Activated naive CD4-positive, alpha-beta T cell treated with anti-CD3 and anti-CD28 coated beads, Interleukin-2, amount 50 U/mL, for 24 hours (primary cell): ENCODE measurements at regions not wholly inside any gene's neighbourhood (a gene's known extent, or its start where the extent isn't known, plus 50 kb on each side); places are given as distances from the start of the nearest gene placed in this dataset.

Experiments
- H3K27ac Mint-ChIP-seq: one replicate; pipeline ENCODE4 v1.8.0; 2021; ENCODE audit warnings: mild to moderate bottlenecking, mixed read lengths
- H3K27me3 Mint-ChIP-seq: one replicate; pipeline ENCODE4 v1.8.0; 2021; ENCODE audit warnings: mixed read lengths
- H3K36me3 Mint-ChIP-seq: one replicate; pipeline ENCODE4 v1.8.0; 2021; ENCODE audit warnings: mixed read lengths
- H3K4me1 Mint-ChIP-seq: one replicate; pipeline ENCODE4 v1.8.0; 2021; ENCODE audit warnings: mixed read lengths
- H3K4me3 Mint-ChIP-seq: one replicate; pipeline ENCODE4 v1.8.0; 2021; ENCODE audit warnings: mild to moderate bottlenecking, mixed read lengths
- H3K9me3 Mint-ChIP-seq: one replicate; pipeline ENCODE4 v1.8.0; 2021; ENCODE audit warnings: mixed read lengths

GRCh38 chr11:103550811-103551210, 441.6 kb downstream of the DYNC2H1 start:
- Mint-ChIP-seq H3K36me3 (no peaks in the 10 kb centered on the region), H3K4me1 (no peaks in the 10 kb centered on the region), H3K27ac (no peak overlapping the region), H3K9me3 (no peaks in the 10 kb centered on the region), H3K27me3 (peaks cover 1% of the 10 kb centered on the region), H3K4me3 (no peak overlapping the region)

- Mint-ChIP-seq H3K4me3 (no peak overlapping the region), H3K36me3 (no peaks in the 10 kb centered on the region), H3K4me1 (no peaks in the 10 kb centered on the region), H3K27ac (no peak overlapping the region), H3K9me3 (no peaks in the 10 kb centered on the region), H3K27me3 (no peaks in the 10 kb centered on the region)
These were observed 442.9 kb downstream of the DYNC2H1 start for GRCh38 chr11:103552086-103552485.

- no peaks in the 10 kb centered on the region for H3K9me3 Mint-ChIP-seq
- peaks cover 3% of the 10 kb centered on the region for H3K27me3 Mint-ChIP-seq
- no peaks in the 10 kb centered on the region for H3K4me1 Mint-ChIP-seq
- no peak overlapping the region for H3K27ac Mint-ChIP-seq
- H3K36me3 Mint-ChIP-seq: no peaks in the 10 kb centered on the region
- H3K4me3 Mint-ChIP-seq: no peak overlapping the region
These were observed 446.9 kb downstream of the DYNC2H1 start for GRCh38 chr11:103556171-103556570.

GRCh38 chr11:103566116-103566515, 456.9 kb downstream of the DYNC2H1 start:
- peaks cover 9% of the 10 kb centered on the region for H3K9me3 Mint-ChIP-seq
- H3K27me3 Mint-ChIP-seq: no peaks in the 10 kb centered on the region
- no peaks in the 10 kb centered on the region for H3K4me1 Mint-ChIP-seq
- H3K27ac Mint-ChIP-seq: no peak overlapping the region
- H3K4me3 Mint-ChIP-seq: no peak overlapping the region
- H3K36me3 Mint-ChIP-seq: no peaks in the 10 kb centered on the region

- no peaks in the 10 kb centered on the region for H3K27me3 Mint-ChIP-seq
- H3K9me3 Mint-ChIP-seq: no peaks in the 10 kb centered on the region
- H3K27ac Mint-ChIP-seq: no peak overlapping the region
- H3K36me3 Mint-ChIP-seq: no peaks in the 10 kb centered on the region
- no peaks in the 10 kb centered on the region for H3K4me1 Mint-ChIP-seq
- no peak overlapping the region for H3K4me3 Mint-ChIP-seq
These were observed 454.7 kb upstream of the DDI1 start for GRCh38 chr11:103581760-103582159.

GRCh38 chr11:103582351-103582909, 454.0 kb upstream of the DDI1 start:
- Mint-ChIP-seq H3K4me1 (no peaks in the 10 kb centered on the region), H3K27me3 (peaks cover 1% of the 10 kb centered on the region), H3K36me3 (no peaks in the 10 kb centered on the region), H3K9me3 (no peaks in the 10 kb centered on the region), H3K27ac (no peak overlapping the region), H3K4me3 (no peak overlapping the region)

GRCh38 chr11:103584021-103584420, 452.4 kb upstream of the DDI1 start:
- Mint-ChIP-seq H3K27me3 (peaks cover 3% of the 10 kb centered on the region), H3K27ac (no peak overlapping the region), H3K4me3 (no peak overlapping the region), H3K4me1 (no peaks in the 10 kb centered on the region), H3K36me3 (no peaks in the 10 kb centered on the region), H3K9me3 (no peaks in the 10 kb centered on the region)

GRCh38 chr11:103584720-103585119, 451.7 kb upstream of the DDI1 start:
- Mint-ChIP-seq H3K27me3 (peaks cover 3% of the 10 kb centered on the region), H3K4me3 (no peak overlapping the region), H3K4me1 (no peaks in the 10 kb centered on the region), H3K27ac (no peak overlapping the region), H3K36me3 (no peaks in the 10 kb centered on the region), H3K9me3 (no peaks in the 10 kb centered on the region)

- H3K4me3 Mint-ChIP-seq: no peak overlapping the region
- no peak overlapping the region for H3K27ac Mint-ChIP-seq
- peaks cover 3% of the 10 kb centered on the region for H3K27me3 Mint-ChIP-seq
- H3K9me3 Mint-ChIP-seq: no peaks in the 10 kb centered on the region
- no peaks in the 10 kb centered on the region for H3K36me3 Mint-ChIP-seq
- no peaks in the 10 kb centered on the region for H3K4me1 Mint-ChIP-seq
These were observed 451.0 kb upstream of the DDI1 start for GRCh38 chr11:103585401-103585800.

GRCh38 chr11:103585911-103586310, 450.5 kb upstream of the DDI1 start:
- Mint-ChIP-seq H3K9me3 (no peaks in the 10 kb centered on the region), H3K4me3 (no peak overlapping the region), H3K4me1 (no peaks in the 10 kb centered on the region), H3K36me3 (no peaks in the 10 kb centered on the region), H3K27ac (no peak overlapping the region), H3K27me3 (peaks cover 3% of the 10 kb centered on the region)

- Mint-ChIP-seq H3K36me3 (no peaks in the 10 kb centered on the region), H3K27me3 (peaks cover 3% of the 10 kb centered on the region), H3K4me1 (no peaks in the 10 kb centered on the region), H3K9me3 (no peaks in the 10 kb centered on the region), H3K4me3 (no peak overlapping the region), H3K27ac (no peak overlapping the region)
These were observed 449.7 kb upstream of the DDI1 start for GRCh38 chr11:103586756-103587155.

- H3K27ac Mint-ChIP-seq: no peak overlapping the region
- H3K4me3 Mint-ChIP-seq: no peak overlapping the region
- H3K9me3 Mint-ChIP-seq: no peaks in the 10 kb centered on the region
- H3K27me3 Mint-ChIP-seq: peaks cover 3% of the 10 kb centered on the region
- H3K4me1 Mint-ChIP-seq: no peaks in the 10 kb centered on the region
- H3K36me3 Mint-ChIP-seq: no peaks in the 10 kb centered on the region
These were observed 448.3 kb upstream of the DDI1 start for GRCh38 chr11:103587901-103588788.

- H3K4me3 Mint-ChIP-seq: no peak overlapping the region
These were observed 444.9 kb upstream of the DDI1 start for GRCh38 chr11:103591554-103591953.

GRCh38 chr11:103594283-103594682, 442.2 kb upstream of the DDI1 start:
- Mint-ChIP-seq H3K27me3 (peaks cover 2% of the 10 kb centered on the region), H3K27ac (no peak overlapping the region), H3K4me3 (no peak overlapping the region), H3K36me3 (no peaks in the 10 kb centered on the region), H3K4me1 (no peaks in the 10 kb centered on the region), H3K9me3 (no peaks in the 10 kb centered on the region)

More at GRCh38 chr11:103591554-103591953, 444.9 kb upstream of the DDI1 start:
- H3K9me3 Mint-ChIP-seq: no peaks in the 10 kb centered on the region
- no peak overlapping the region for H3K27ac Mint-ChIP-seq
- no peaks in the 10 kb centered on the region for H3K36me3 Mint-ChIP-seq
- H3K27me3 Mint-ChIP-seq: peaks cover 3% of the 10 kb centered on the region
- H3K4me1 Mint-ChIP-seq: no peaks in the 10 kb centered on the region

- H3K9me3 Mint-ChIP-seq: no peaks in the 10 kb centered on the region
- H3K4me1 Mint-ChIP-seq: no peaks in the 10 kb centered on the region
- H3K36me3 Mint-ChIP-seq: no peaks in the 10 kb centered on the region
- no peak overlapping the region for H3K4me3 Mint-ChIP-seq
- H3K27ac Mint-ChIP-seq: no peak overlapping the region
- peaks cover 6% of the 10 kb centered on the region for H3K27me3 Mint-ChIP-seq
These were observed 440.1 kb upstream of the DDI1 start for GRCh38 chr11:103596315-103596714.

- H3K27ac Mint-ChIP-seq: no peak overlapping the region
- H3K4me1 Mint-ChIP-seq: no peaks in the 10 kb centered on the region
- H3K9me3 Mint-ChIP-seq: no peaks in the 10 kb centered on the region
- H3K4me3 Mint-ChIP-seq: no peak overlapping the region
- H3K27me3 Mint-ChIP-seq: peaks cover 10% of the 10 kb centered on the region
- no peaks in the 10 kb centered on the region for H3K36me3 Mint-ChIP-seq
These were observed 435.1 kb upstream of the DDI1 start for GRCh38 chr11:103601225-103601846.
